Stimulated activated CD8-positive, alpha-beta memory T cell treated with anti-CD3 and anti-CD28 coated beads, Interleukin-4, amount 100 ng/mL, for 1 hour (primary cell): ENCODE measurements at regions not wholly inside any gene's neighbourhood (a gene's known extent, or its start where the extent isn't known, plus 50 kb on each side); places are given as distances from the start of the nearest gene placed in this dataset.
A peak's percentile ranks its signal among the peaks of the same experiment; 100 is the strongest.

Experiments
- DNase-seq, 2 donors: peaks; one replicate each; pipeline ENCODE4 v3.0.0-alpha.2; 2020; ENCODE audit warnings: low read depth in 2 of 2, low spot score in 1 of 2

DNA sequence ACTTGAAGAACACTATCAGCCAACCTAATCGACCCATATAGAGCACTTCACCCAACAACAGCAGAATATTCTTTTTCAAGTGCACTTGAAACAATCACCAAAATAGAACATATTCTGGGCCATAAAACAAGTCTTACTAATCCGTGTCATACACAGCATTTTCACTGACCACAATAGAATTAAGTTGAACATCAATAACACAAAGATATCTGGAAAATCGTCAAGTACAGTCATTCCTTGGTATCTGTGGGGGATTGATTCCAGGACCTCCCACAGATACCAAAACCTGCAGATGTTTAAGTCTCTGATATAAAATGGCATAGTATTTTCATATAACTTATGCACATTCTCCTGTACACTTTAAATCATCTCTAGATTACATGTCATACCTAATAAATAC is 295.7 kb downstream of the BCL11B start:
- DNase-seq, result no peak

DNA sequence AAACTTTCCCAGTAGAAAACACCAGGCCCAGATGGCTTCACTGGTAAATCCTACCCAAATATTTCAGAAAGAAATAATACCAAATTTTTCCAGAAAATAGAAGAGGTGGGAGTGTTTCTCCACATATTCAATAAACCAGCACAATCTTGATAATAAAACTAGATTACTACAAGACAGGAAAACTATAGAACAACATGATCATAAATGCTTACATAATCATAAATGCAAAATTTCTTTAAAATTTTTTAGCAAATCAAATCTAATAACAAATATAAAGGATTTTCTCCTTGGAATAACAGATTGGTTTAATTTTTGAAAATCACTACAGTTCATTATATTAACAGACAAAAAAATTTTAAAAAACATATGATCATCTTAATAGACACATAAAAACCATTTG is 294.5 kb downstream of the BCL11B start:
- DNase-seq, result no peak

DNA sequence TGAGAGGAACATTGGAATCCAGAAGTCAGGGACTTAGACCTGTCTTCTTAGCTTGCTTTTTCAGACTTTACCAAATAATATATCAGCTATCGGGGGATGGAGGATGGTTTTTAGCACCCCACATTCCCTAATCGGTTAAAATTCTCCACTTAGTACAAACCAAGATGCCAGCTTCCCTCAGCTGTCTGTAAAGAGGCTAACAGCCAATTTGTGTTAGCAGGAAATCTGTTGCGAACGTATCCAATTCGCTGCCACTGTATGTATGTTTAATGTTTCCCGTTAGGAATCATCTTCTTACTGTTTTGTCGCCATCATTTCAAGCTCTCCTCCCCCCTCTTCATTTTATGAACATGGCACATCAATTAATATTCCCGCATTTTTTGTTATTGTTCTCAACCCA is 289.0 kb downstream of the BCL11B start:
- no peak for DNase-seq

DNA sequence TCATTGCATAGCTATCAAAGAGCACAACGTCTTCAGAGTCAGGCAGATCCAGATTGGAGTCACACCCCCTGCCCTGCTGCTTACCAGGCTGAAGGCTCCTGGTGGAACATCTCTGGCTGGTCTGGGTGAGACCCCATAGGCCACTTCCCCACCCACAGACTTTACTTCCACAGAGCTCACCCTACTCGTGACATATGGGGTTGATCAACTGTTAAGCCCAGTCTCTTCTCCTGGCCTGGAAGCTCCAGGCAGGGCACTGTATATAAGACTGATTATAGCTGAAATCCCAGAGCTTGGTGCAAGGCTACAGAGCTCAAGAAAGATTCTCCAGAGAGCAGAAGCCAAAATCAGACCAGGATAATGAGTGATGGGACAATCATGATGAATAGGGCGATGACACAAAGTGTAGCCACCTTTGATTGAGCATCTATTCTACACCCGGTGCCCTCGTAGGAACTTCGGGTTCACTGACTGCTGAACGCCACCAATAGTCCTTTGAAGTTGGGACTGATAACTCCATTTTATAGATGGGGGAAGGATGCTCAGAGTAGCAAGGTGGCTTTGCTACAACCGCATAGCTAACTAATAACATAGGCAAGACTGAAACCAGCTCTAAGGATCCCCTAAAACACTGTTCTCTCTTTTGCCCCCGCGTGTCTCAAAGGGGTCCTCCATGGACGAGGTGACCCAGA is 287.8 kb downstream of the BCL11B start:
- DNase-seq, result no peak

DNA sequence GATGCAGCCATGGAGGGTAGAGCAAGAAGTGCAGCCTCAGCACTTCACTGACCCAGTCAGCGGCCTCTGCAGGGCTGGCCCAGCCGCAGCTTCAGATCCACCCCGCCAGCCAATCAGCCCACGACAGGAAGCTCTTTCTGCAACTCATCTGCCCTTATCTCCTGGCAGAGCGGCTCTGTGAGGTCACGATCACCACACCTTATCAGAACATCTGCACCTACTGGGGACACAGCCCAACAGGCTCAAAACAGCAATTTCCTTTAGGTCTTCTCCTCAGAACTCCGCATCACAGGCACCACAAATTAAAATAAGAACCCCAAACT is 287.3 kb downstream of the BCL11B start:
- DNase-seq, result peak; percentile 7 to 39

DNA sequence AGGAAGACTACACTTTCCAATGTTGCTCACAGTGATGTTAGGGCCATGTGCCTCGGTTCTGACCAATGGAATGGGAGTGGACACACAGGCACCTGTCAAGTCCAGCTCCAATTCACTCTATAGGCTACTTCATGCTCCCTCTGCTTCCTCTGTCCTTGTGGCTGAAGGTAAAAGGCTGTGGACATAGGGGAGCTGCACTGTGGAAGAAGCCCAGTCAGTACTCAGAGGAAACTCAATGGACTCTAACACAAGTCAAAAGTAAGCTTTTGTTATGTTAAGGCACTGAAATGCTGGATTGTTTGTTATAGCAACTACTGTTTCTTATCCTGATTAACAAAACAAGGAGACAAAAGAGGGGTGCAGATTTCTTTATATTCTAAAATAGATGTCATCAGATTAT is 278.2 kb downstream of the BCL11B start:
- no peak for DNase-seq

DNA sequence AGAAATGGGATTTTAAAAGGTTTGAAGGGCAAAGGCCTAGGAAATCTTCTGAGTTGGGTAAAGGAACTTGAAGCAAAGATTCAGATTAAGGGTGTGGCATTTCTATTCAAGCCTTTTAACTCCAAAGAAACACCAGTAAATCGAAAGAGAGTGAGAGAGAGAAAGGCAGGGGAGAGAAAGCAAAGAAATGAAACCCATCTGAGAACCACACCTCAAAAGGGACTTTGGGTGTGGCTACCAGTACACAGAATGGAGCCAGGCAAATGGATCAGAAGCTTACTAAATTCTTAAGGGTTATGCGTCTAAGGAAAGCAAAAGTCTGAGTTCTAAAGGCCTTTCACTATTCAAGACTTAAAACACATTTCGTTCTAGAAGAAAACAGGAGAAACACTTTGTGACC is 277.4 kb downstream of the BCL11B start:
- no peak for DNase-seq

DNA sequence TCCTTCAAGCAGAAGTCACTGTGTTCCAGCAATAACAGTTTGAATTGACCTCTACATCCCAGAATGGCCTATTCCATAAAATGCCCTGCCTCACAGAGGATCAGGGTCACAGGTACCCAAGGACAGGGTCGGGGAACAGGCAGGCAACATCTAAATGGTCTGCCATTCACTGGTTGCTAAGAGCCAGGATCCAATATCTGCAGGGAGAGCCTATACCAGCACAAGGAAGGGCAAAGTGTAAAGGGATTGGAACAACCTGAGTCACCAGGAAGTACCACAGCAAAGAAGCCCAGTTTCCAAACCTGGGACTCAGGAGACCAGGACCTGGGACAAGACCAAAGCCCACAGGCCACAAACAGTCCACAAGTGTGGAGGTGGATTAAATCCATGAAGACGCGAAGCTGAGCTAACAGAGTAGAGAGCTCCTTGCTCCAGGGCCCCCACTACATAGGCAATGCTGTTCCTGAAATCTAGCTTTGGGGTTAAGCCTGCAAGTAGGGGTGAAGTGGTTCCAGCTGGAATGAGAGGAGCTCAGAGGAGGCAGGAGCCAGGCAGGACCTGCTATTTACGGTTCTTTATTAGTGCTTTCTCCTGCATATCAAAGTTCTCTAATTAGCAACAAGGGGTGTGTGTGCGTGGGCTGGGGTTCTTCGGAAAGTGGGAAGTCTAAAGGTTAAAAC is 274.3 kb downstream of the BCL11B start:
- DNase-seq, result no peak

DNA sequence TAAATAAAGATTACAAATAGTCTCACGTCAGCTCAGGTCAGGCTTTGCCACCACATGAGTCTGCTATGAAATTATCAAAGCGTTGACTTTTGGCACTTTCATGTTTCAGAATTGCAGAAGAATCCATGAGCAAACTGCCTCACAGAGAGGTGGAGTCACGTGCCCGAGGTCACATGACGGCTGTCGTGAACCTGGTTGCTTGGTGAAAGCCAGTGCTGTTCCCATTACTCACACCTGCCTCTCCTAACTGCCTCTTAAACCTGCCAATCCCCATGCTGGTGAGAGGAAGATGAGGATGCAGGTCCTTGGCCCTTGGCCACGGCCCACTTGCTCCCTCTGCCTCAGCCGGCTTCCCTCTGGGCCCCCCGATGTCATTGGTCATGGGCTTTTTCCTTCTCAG is 272.7 kb downstream of the BCL11B start:
- DNase-seq, result no peak

DNA sequence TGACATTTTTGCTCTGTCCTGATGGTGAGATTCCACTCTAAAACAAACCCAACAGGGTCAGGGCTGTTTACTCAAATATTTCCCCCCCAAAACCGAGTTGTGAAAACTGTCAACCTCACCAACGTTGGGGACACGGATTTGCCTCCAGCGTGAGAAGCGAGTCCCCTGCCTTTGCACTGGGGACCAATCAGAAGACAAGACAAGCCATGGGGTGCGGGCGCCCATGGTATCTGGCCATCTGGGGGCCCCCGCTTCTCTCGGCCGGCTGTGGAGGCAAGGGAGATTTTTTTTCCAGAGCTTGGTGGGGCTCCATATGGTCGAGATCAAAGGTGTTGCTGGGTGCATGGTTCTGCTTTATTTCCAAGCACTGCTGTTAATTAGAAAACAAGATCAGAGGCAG is 272.1 kb downstream of the BCL11B start:
- no peak for DNase-seq

DNA sequence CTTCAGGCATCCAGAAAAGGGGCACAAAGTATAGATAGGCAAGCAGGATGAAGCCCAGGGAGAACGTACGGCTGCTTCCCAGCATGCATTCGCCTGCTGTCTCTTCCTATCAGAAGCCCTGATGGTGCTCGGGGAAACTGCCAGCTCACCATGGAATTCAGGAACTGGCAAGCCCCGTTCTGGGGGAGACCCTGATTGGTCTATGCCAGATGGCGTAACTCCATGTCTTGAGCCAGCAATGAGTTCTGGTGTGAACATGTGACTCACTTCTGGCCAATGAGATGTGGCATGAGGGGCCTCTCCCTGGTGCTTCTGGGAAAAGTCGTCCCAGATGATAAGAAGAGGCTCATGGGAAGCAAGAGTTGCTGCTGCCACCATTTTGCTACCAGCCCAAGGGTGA is 270.8 kb downstream of the BCL11B start:
- no peak for DNase-seq

DNA sequence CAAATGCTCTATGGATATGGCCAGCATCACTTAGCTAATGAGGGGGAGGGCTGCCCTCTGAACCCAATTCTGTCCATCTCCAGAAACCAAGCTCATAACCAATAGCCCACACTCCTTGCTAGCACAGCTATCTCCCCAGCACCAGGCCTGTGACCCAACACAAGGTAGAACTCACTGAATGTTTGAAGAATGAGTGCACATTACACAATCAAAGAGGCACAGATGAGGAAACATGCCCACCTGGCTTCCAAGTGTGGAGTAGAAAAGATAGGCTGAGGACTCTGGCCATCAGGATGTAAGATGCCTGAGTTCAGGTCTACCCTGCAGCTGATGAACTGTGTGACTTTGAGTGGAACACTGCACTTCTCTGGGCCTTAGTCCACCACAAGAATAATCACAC is 268.4 kb downstream of the BCL11B start:
- DNase-seq, result no peak

DNA sequence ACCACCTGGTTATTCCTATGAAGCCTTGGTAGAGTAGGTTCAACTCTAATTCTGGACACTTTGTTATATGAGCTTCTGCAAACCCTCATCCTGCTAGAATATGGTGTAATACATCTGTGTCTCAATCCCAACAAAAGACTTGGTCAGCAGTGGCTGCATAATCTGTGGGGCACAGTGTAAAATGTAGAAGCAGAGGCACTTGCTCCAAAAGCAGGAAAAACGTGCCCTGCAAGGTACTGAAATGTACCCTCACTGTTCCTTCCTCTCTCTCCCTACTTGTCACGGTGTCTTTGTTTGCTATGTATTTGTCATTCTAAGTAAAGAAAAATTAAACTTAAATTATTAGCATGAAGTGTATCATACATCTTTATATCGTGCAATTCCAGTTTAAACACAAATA is 267.9 kb downstream of the BCL11B start:
- DNase-seq, result no peak

DNA sequence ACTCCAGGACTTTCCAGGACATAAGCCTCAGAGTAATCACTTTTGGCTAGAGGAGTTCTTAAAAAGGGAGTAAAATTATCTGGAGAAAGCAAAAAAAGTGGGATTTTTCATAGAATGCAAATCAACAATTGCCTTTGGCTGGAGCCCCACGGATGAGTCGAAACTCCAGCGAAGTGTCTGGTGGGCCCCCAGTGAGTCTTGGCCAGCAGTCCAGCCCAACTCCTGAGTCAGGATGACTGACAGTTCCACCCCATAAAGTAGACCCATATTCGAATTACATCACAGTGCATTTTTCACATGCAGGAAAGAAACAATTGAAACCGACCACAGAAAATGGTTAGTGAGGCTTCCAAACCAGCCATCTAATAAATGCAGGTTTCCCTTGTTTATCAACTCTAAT is 265.7 kb downstream of the BCL11B start:
- no peak for DNase-seq

DNA sequence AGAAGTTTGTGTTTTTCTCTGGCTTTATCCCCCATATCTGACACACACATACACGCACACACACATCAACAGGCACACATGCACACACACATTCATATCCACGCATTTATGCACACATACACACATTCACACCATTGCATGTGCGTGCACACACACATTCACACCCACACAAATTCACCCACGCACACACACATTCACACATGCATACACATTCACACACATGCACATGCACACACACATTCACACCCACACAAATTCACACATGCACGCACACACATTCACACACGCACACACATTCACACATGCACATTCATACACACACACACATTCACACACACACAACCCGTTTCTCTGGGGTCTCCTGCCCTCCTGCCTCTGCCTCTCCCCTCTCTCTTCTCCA is 264.2 kb downstream of the BCL11B start:
- DNase-seq, result no peak

DNA sequence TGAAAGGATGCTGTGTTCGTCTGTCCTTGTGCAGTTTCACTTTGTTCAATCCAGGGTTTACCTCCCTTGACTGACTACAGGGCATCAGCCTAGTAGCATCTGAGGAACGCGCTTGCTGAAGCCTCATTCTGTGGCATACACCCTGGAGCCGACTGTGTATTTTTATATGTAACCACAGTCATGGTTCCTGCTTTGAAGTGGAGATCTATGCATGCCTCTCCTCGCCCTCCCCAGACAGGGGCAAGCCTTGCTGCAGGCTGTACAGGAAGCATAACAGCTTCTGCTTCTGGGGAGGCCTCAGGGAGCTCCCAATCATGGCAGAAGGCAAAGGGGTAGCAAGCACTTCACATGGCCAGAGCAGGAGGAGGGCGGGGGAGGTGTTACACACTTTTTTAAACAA is 262.1 kb downstream of the BCL11B start:
- DNase-seq, result no peak

DNA sequence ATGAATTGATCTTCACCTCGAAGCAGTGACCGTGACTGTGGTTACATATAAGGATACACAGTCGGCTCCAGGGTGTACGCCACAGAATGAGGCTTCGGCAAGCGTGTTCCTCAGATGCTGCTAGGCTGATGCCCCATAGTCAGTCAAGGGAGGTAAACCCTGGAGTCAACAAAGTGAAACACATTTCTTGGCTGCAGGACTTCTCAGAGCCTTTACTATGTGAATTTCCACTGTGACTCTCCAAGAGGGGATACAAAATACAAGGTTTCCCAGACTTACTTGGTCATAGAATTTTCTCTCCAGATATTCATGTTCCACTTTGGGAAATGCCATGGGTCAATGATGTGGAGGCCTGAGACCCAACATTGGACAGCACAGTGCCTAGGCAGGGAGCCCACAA is 260.6 kb downstream of the BCL11B start:
- no peak for DNase-seq

DNA sequence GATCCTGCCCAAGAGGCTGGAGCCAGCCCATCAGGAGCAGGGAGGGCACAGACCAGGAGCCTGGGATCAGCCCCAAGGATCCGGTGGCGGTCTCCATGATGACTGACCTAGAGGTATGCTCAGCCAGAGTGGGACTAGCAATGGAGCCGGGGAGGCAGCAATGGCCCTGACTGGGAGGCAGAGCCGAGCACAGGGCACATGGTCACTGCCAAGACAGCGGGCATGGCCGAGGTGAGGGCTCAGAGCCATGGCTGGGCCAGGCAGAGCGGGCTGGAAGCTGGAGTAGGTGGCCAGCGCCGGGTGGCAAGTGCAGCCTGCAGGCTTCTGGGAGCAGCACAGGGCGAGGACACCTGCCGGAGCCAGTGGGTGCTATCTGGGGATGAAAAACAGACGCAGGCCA is 259.3 kb downstream of the BCL11B start:
- DNase-seq, result no peak

DNA sequence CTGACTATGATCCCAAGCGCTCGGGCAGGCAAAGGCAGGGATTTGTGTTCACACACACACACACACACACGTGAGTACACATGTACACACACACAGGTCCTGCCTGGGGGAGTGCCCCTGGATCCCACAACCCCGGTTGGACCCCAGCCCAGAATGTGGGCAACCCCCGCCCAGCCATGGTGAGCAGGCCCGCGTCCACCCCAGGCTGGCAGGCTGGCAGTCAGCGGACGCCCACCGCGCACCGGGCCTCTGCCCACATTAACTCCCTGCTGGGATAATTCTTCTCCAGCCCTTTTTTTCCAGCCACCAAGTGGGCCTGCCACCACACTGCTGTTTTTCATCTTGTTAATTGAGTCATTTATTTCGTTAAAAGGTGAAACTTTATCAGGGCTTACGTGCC is 256.2 kb downstream of the BCL11B start:
- no peak for DNase-seq

DNA sequence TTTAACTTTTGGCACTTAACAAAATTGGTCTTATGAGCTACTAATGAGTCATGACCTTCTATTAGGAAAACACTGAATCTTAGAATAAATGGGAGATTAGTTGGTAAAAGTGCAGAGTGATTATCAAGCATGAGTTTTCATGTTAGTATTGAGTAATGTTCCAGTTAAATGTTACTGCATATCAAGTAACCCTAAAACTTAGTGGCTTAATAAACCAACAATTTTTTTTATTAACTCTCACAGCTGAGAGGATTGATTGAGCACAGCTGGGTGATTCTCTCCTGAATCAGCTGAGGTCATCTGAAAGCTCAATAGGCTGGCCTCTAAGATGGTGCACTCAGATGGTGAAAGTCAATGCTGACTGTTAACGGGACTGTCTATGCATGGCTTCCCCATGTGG is 248.6 kb downstream of the BCL11B start:
- DNase-seq, result no peak

DNA sequence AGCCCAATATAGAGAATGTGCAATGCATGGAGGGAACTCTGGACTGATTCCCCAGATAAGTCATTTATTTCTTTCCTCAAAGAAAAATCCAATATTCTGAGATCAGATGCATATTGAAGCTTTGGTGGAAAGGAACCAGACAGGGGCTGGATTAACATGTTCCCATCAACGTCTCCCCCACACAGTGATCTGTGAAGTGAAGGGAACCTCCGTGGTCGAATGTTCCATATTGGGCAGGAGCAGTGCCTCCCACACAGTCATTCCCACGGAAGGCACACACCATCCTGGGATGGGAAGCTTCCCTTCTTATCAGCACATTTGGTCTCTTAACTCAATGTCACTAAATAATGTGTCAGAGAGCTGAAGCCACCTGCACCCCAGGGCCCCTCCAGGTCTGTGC is 247.1 kb downstream of the BCL11B start:
- no peak for DNase-seq

DNA sequence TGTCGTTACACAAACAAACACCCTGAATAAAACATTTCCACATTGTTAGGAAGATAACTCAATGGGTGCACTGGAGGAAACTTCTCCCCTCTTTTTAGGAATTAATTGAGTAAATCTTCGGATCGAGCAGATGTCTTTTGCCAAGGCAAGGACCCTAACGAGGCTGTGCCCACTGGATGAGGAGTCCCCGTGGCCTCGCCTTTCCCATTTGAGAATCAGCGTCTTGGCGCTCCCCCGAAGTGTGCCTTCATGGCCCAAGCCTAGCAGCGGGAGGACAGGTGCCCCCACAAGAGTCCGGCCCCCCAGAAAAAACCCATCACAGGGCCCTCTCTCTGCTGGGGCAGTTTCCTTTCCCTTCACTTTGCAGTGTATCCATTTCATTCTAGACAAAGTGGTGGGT is 246.6 kb downstream of the BCL11B start:
- DNase-seq, result no peak

DNA sequence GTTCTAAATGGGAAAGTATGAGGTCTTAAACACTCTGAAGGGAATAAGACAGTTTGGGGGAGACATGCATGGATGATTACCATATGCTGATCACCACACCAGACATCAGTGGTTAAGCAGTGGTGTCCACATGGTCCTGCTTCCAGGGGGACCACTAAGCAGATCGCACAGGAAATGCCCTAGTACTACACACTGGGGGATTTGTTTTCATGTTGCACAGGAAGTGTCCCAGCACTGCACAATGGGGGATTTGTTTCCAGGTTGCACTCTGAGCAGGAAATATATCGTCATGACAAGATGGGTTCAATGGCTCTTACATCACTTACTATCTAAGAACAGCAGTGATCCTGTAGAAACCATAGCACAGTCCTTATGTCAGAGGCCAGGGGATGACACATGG is 245.5 kb downstream of the BCL11B start:
- no peak for DNase-seq
